WTC11 (cell line): ENCODE measurements at regions not wholly inside any gene's neighbourhood (a gene's known extent, or its start where the extent isn't known, plus 50 kb on each side); places are given as distances from the start of the nearest gene placed in this dataset.

ENCODE experiments used
- ATAC-seq: fragments of 200-7000 bp; cut with Tn5 transposase; 2 replicates; pipeline ENCODE4 v1.10.0; 2021; ENCODE audit warnings: mild to moderate bottlenecking, moderate library complexity
- CTCF ChIA-PET: fragments of 300-600 bp; sonication (Branson Sonifier 250); formaldehyde crosslinking; loops from one replicate; lab custom pipeline; 2021; ENCODE audit warnings: antibody characterized with exemption; lab: Charles Lee
- POLR2A ChIA-PET: fragments of 350-600 bp; sonication (Branson Sonifier 250); formaldehyde crosslinking; loops from one replicate; lab custom pipeline; 2021; ENCODE audit warnings: antibody characterized with exemption; lab: Charles Lee
- DNase-seq: peaks from one replicate; pipeline ENCODE4 v3.0.0; 2021; ENCODE audit warnings: low spot score
- H3K27ac Mint-ChIP-seq: 2 replicates; pipeline ENCODE4 v1.8.0; 2021; ENCODE audit warnings: mixed read lengths
- H3K27me3 Mint-ChIP-seq: 2 replicates; pipeline ENCODE4 v1.8.0; 2021; ENCODE audit warnings: low read depth, mild to moderate bottlenecking, moderate library complexity, mixed read lengths
- H3K36me3 Mint-ChIP-seq: 2 replicates; pipeline ENCODE4 v1.8.0; 2021; ENCODE audit warnings: mixed read lengths
- H3K4me1 Mint-ChIP-seq: 2 replicates; pipeline ENCODE4 v1.8.0; 2022; ENCODE audit warnings: mixed read lengths
- H3K4me3 Mint-ChIP-seq: 2 replicates; pipeline ENCODE4 v1.8.0; 2021; ENCODE audit warnings: mild to moderate bottlenecking, moderate library complexity, mixed read lengths
- H3K9me3 Mint-ChIP-seq: 2 replicates; pipeline ENCODE4 v1.8.0; 2021; ENCODE audit warnings: mixed read lengths
- ATF1 ChIP-seq: sonication (generic); formaldehyde crosslinking; IDR thresholded peaks from 2 replicates; pipeline ENCODE4 v1.8.1; 2023; ENCODE audit warnings: mild to moderate bottlenecking, moderate library complexity, missing genetic modification reagents
- CTCF ChIP-seq: fragments of 200-600 bp; IDR thresholded peaks from 2 replicates; pipeline ENCODE4 v1.8.0; 2022; ENCODE audit warnings: antibody characterized with exemption
- E2F1 ChIP-seq: sonication (generic); formaldehyde crosslinking; IDR thresholded peaks from 2 replicates; pipeline ENCODE4 v1.8.0; 2022; ENCODE audit warnings: mild to moderate bottlenecking, missing genetic modification reagents
- E2F4 ChIP-seq: sonication (generic); formaldehyde crosslinking; IDR thresholded peaks from 2 replicates; pipeline ENCODE4 v1.8.1; 2022; ENCODE audit warnings: low read depth, mild to moderate bottlenecking, moderate library complexity, missing genetic modification reagents, borderline replicate concordance
- E2F5 ChIP-seq: sonication (generic); formaldehyde crosslinking; IDR thresholded peaks from 2 replicates; pipeline ENCODE4 v1.8.1; 2022; ENCODE audit warnings: mild to moderate bottlenecking, moderate library complexity, missing genetic modification reagents
- ESRRA ChIP-seq: sonication (generic); formaldehyde crosslinking; IDR thresholded peaks from 2 replicates; pipeline ENCODE4 v1.8.1; 2022; ENCODE audit warnings: mild to moderate bottlenecking, missing genetic modification reagents, borderline replicate concordance
- FOXP1 ChIP-seq: sonication (generic); formaldehyde crosslinking; IDR thresholded peaks from 2 replicates; pipeline ENCODE4 v1.8.0; 2022; ENCODE audit warnings: missing genetic modification reagents, mild to moderate bottlenecking, moderate library complexity, borderline replicate concordance
- JUN ChIP-seq: sonication (generic); formaldehyde crosslinking; IDR thresholded peaks from 2 replicates; pipeline ENCODE4 v1.8.0; 2023; ENCODE audit warnings: mild to moderate bottlenecking, missing genetic modification reagents
- PRDM15 ChIP-seq: sonication (generic); formaldehyde crosslinking; IDR thresholded peaks from 2 replicates; pipeline ENCODE4 v1.8.0; 2022; ENCODE audit warnings: missing genetic modification reagents
- PREB ChIP-seq: sonication (generic); formaldehyde crosslinking; IDR thresholded peaks from 2 replicates; pipeline ENCODE4 v1.8.1; 2022; ENCODE audit warnings: mild to moderate bottlenecking, missing genetic modification reagents, moderate library complexity, borderline replicate concordance
- RORB ChIP-seq: fragments of 250-450 bp; sonication (Bioruptor Pico); IDR thresholded peaks from 2 replicates; pipeline ENCODE4 v1.9.0; 2021; ENCODE audit warnings: mild to moderate bottlenecking
- SMAD3 ChIP-seq: sonication (generic); formaldehyde crosslinking; IDR thresholded peaks from 2 replicates; pipeline ENCODE4 v1.8.0; 2022; ENCODE audit warnings: missing genetic modification reagents, mild to moderate bottlenecking, borderline replicate concordance
- SOX15 ChIP-seq: fragments of 250-450 bp; sonication (Bioruptor Pico); IDR thresholded peaks from 2 replicates; pipeline ENCODE4 v1.9.0; 2021; ENCODE audit warnings: mild to moderate bottlenecking
- TEAD1 ChIP-seq: sonication (generic); formaldehyde crosslinking; IDR thresholded peaks from 2 replicates; pipeline ENCODE4 v1.8.0; 2022; ENCODE audit warnings: mild to moderate bottlenecking, missing genetic modification reagents
- USF1 ChIP-seq: sonication (generic); formaldehyde crosslinking; IDR thresholded peaks from 2 replicates; pipeline ENCODE4 v1.8.0; 2022; ENCODE audit warnings: mild to moderate bottlenecking, missing genetic modification reagents
- ZBTB21 ChIP-seq: sonication (generic); formaldehyde crosslinking; IDR thresholded peaks from 2 replicates; pipeline ENCODE4 v1.8.1; 2023; ENCODE audit warnings: mild to moderate bottlenecking, missing genetic modification reagents, borderline replicate concordance
- ZNF219 ChIP-seq: sonication (generic); formaldehyde crosslinking; IDR thresholded peaks from 2 replicates; pipeline ENCODE4 v1.8.0; 2023; ENCODE audit warnings: missing genetic modification reagents, mild to moderate bottlenecking, borderline replicate concordance
- ZNF416 ChIP-seq: fragments of 250-450 bp; sonication (Bioruptor Pico); IDR thresholded peaks from 2 replicates; pipeline ENCODE4 v1.9.0; 2021; ENCODE audit warnings: mild to moderate bottlenecking, inconsistent platforms
- ZNF512 ChIP-seq: sonication (generic); formaldehyde crosslinking; IDR thresholded peaks from 2 replicates; pipeline ENCODE4 v1.8.1; 2022; ENCODE audit warnings: missing genetic modification reagents, borderline replicate concordance
- ZNF532 ChIP-seq: fragments of 250-450 bp; sonication (Bioruptor Pico); IDR thresholded peaks from 2 replicates; pipeline ENCODE4 v1.9.0; 2021; ENCODE audit warnings: mild to moderate bottlenecking, borderline replicate concordance
- ZNF671 ChIP-seq: fragments of 250-450 bp; sonication (Bioruptor Pico); IDR thresholded peaks from 2 replicates; pipeline ENCODE4 v1.8.0; 2021; ENCODE audit warnings: mild to moderate bottlenecking

GRCh38 chr7:121563177-121563576 lies 167.1 kb upstream of the FAM3C start (continued):
- TF ChIP-seq USF1 (CRISPR knock-in tag) (no peak), CTCF (no peak), ZNF416 (CRISPR knock-in tag) (no peak), ZNF671 (CRISPR knock-in tag) (no peak), E2F4 (CRISPR knock-in tag) (no peak), SMAD3 (CRISPR knock-in tag) (no peak), TEAD1 (CRISPR knock-in tag) (no peak), JUN (CRISPR knock-in tag) (no peak), PREB (no peak), ZNF532 (CRISPR knock-in tag) (no peak), PRDM15 (CRISPR knock-in tag) (no peak), ESRRA (CRISPR knock-in tag) (no peak)

GRCh38 chr7:121562259-121562658 lies 166.2 kb upstream of the FAM3C start:
- CTCF ChIA-PET = no interaction called here
- H3K4me1 Mint-ChIP-seq = peaks cover 20% of the 10 kb centered on the region; the same call in 1 of the 2 replicates
- no peak overlapping the region for H3K27ac Mint-ChIP-seq
- no peaks in the 10 kb centered on the region for H3K36me3 Mint-ChIP-seq
- no peaks in the 10 kb centered on the region; the same call in 1 of the 2 replicates for H3K9me3 Mint-ChIP-seq
- ATAC-seq (no peak), DNase-seq (no peak)
- no peaks in the 10 kb centered on the region for H3K27me3 Mint-ChIP-seq
- no peak overlapping the region for H3K4me3 Mint-ChIP-seq
- POLR2A ChIA-PET = no interaction called here
- TF ChIP-seq ZNF219 (no peak), E2F1 (CRISPR knock-in tag) (no peak), ZNF512 (CRISPR knock-in tag) (no peak), FOXP1 (CRISPR knock-in tag) (no peak), ZBTB21 (no peak), RORB (CRISPR knock-in tag) (no peak), ATF1 (CRISPR knock-in tag) (no peak), SOX15 (CRISPR knock-in tag) (no peak), E2F5 (CRISPR knock-in tag) (no peak)
